GM23338 (cell line): ENCODE measurements at regions not wholly inside any gene's neighbourhood (a gene's known extent, or its start where the extent isn't known, plus 50 kb on each side); places are given as distances from the start of the nearest gene placed in this dataset.

Experiments
- ATAC-seq: fragments of 200-7000 bp; cut with Tn5 transposase; 3 replicates; pipeline ENCODE4 v1.9.1; 2020
- DNase-seq: peaks from one replicate; pipeline ENCODE4 v3.0.0-alpha.2; 2015; ENCODE audit warnings: low spot score
- H2AFZ ChIP-seq: fragments of 200-600 bp; sonication (generic); 2 replicates; pipeline ENCODE4 v1.8.0; 2016; ENCODE audit warnings: antibody characterized with exemption, mild to moderate bottlenecking, moderate library complexity
- H3F3A ChIP-seq: fragments of 200-600 bp; sonication (generic); replicated peaks from 2 replicates; pipeline ENCODE4 v1.8.0; 2017; ENCODE audit warnings: antibody characterized with exemption, mixed run types, low read depth
- H3K27ac ChIP-seq: fragments of 200-600 bp; sonication (generic); 2 replicates; pipeline ENCODE4 v1.6.1; 2016; ENCODE audit warnings: low read depth
- H3K27me3 ChIP-seq: fragments of 200-600 bp; sonication (generic); 2 replicates; pipeline ENCODE4 v1.8.0; 2016; ENCODE audit warnings: mild to moderate bottlenecking, mixed run types, moderate library complexity; ENCODE audit not compliant: insufficient read depth
- H3K36me3 ChIP-seq: fragments of 200-600 bp; sonication (generic); 2 replicates; pipeline ENCODE4 v1.8.0; 2016; ENCODE audit warnings: mild to moderate bottlenecking; ENCODE audit not compliant: insufficient read depth
- H3K4me1 ChIP-seq: fragments of 200-600 bp; sonication (generic); 2 replicates; pipeline ENCODE4 v1.8.0; 2016; ENCODE audit warnings: mild to moderate bottlenecking, moderate library complexity; ENCODE audit not compliant: insufficient read depth
- H3K4me2 ChIP-seq: fragments of 200-600 bp; sonication (generic); 2 replicates; pipeline ENCODE4 v1.7.1; 2017; ENCODE audit warnings: mixed run types
- H3K4me3 ChIP-seq: fragments of 200-600 bp; sonication (generic); 2 replicates; pipeline ENCODE4 v1.6.1; 2016; ENCODE audit warnings: mixed run types
- H3K79me2 ChIP-seq: fragments of 200-600 bp; sonication (generic); replicated peaks from 2 replicates; pipeline ENCODE4 v1.8.0; 2017; ENCODE audit warnings: mild to moderate bottlenecking; ENCODE audit not compliant: insufficient read depth
- H3K9me2 ChIP-seq: fragments of 200-600 bp; sonication (generic); 2 replicates; pipeline ENCODE4 v1.8.0; 2017; ENCODE audit not compliant: insufficient read depth
- H4K20me1 ChIP-seq: fragments of 200-600 bp; sonication (generic); replicated peaks from 2 replicates; pipeline ENCODE4 v1.8.0; 2017; ENCODE audit warnings: mild to moderate bottlenecking; ENCODE audit not compliant: insufficient read depth
- H3K27ac Mint-ChIP-seq: 2 replicates; pipeline ENCODE4 v1.8.0; 2020; ENCODE audit warnings: inconsistent platforms, mild to moderate bottlenecking, moderate library complexity, mixed read lengths
- H3K27me3 Mint-ChIP-seq: 3 replicates; pipeline ENCODE4 v1.8.0; 2022; ENCODE audit warnings: low read depth, mild to moderate bottlenecking, moderate library complexity, mixed read lengths, inconsistent platforms; ENCODE audit not compliant: insufficient read depth, poor library complexity
- H3K36me3 Mint-ChIP-seq: 3 replicates; pipeline ENCODE4 v1.8.0; 2021; ENCODE audit warnings: low read depth, mild to moderate bottlenecking, inconsistent platforms, moderate library complexity, mixed read lengths
- H3K4me1 Mint-ChIP-seq: 3 replicates; pipeline ENCODE4 v1.8.0; 2020; ENCODE audit warnings: mild to moderate bottlenecking, inconsistent platforms, mixed read lengths
- H3K4me3 Mint-ChIP-seq: 3 replicates; pipeline ENCODE4 v1.8.0; 2021; ENCODE audit warnings: moderate library complexity, mild to moderate bottlenecking, inconsistent platforms, mixed read lengths
- H3K9me3 Mint-ChIP-seq: 3 replicates; pipeline ENCODE4 v1.8.0; 2020; ENCODE audit warnings: moderate library complexity, mild to moderate bottlenecking, inconsistent platforms, mixed read lengths
- CREB1 ChIP-seq: fragments of 250-450 bp; sonication (Bioruptor Pico); IDR thresholded peaks from 2 replicates; pipeline ENCODE4 v1.5.0; 2020; ENCODE audit warnings: low read depth, mild to moderate bottlenecking, moderate library complexity
- JUNB ChIP-seq: IDR thresholded peaks from one replicate; pipeline ENCODE4 v1.6.1; 2016; ENCODE audit warnings: antibody characterized with exemption; ENCODE audit not compliant: unreplicated experiment
- NANOG ChIP-seq: IDR thresholded peaks from 2 replicates; pipeline ENCODE4 v1.6.1; 2016; ENCODE audit warnings: antibody characterized with exemption, borderline replicate concordance
- ZNF331 ChIP-seq: fragments of 250-450 bp; sonication (Bioruptor Pico); IDR thresholded peaks from 2 replicates; pipeline ENCODE4 v1.5.0; 2020; ENCODE audit warnings: low read depth, mild to moderate bottlenecking, moderate library complexity
- TF ChIP-seq, protein P1 (sequence below): fragments of 250-450 bp; sonication (Bioruptor Pico); IDR thresholded peaks from 2 replicates; pipeline ENCODE4 v1.5.0; 2020; ENCODE audit warnings: mild to moderate bottlenecking, moderate library complexity
- TF ChIP-seq, protein P2 (sequence below): IDR thresholded peaks from one replicate; pipeline ENCODE4 v1.6.1; 2018; ENCODE audit warnings: antibody characterized with exemption; ENCODE audit not compliant: unreplicated experiment

DNA sequence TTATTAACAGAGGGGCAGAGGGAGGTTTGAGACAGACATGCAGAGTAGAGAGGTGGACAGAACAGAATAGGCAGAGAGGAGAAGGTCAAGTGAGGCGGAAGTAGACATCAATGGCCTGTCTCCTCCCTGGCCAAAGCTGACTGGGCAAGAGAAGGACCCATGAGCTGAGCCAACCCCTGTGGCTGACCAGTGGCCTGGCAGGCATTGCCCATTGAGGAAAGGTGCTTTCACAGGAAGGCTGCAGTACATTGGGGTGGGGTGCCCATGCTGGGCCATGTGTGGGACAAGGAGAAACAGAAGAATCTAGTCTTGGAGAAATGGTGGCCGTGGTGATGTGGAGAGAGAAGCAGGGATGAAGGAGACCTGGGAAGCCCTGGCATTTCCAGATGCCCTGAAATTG lies 76.0 kb downstream of the MYEOV start (continued):
- TF ChIP-seq, protein P1, sequence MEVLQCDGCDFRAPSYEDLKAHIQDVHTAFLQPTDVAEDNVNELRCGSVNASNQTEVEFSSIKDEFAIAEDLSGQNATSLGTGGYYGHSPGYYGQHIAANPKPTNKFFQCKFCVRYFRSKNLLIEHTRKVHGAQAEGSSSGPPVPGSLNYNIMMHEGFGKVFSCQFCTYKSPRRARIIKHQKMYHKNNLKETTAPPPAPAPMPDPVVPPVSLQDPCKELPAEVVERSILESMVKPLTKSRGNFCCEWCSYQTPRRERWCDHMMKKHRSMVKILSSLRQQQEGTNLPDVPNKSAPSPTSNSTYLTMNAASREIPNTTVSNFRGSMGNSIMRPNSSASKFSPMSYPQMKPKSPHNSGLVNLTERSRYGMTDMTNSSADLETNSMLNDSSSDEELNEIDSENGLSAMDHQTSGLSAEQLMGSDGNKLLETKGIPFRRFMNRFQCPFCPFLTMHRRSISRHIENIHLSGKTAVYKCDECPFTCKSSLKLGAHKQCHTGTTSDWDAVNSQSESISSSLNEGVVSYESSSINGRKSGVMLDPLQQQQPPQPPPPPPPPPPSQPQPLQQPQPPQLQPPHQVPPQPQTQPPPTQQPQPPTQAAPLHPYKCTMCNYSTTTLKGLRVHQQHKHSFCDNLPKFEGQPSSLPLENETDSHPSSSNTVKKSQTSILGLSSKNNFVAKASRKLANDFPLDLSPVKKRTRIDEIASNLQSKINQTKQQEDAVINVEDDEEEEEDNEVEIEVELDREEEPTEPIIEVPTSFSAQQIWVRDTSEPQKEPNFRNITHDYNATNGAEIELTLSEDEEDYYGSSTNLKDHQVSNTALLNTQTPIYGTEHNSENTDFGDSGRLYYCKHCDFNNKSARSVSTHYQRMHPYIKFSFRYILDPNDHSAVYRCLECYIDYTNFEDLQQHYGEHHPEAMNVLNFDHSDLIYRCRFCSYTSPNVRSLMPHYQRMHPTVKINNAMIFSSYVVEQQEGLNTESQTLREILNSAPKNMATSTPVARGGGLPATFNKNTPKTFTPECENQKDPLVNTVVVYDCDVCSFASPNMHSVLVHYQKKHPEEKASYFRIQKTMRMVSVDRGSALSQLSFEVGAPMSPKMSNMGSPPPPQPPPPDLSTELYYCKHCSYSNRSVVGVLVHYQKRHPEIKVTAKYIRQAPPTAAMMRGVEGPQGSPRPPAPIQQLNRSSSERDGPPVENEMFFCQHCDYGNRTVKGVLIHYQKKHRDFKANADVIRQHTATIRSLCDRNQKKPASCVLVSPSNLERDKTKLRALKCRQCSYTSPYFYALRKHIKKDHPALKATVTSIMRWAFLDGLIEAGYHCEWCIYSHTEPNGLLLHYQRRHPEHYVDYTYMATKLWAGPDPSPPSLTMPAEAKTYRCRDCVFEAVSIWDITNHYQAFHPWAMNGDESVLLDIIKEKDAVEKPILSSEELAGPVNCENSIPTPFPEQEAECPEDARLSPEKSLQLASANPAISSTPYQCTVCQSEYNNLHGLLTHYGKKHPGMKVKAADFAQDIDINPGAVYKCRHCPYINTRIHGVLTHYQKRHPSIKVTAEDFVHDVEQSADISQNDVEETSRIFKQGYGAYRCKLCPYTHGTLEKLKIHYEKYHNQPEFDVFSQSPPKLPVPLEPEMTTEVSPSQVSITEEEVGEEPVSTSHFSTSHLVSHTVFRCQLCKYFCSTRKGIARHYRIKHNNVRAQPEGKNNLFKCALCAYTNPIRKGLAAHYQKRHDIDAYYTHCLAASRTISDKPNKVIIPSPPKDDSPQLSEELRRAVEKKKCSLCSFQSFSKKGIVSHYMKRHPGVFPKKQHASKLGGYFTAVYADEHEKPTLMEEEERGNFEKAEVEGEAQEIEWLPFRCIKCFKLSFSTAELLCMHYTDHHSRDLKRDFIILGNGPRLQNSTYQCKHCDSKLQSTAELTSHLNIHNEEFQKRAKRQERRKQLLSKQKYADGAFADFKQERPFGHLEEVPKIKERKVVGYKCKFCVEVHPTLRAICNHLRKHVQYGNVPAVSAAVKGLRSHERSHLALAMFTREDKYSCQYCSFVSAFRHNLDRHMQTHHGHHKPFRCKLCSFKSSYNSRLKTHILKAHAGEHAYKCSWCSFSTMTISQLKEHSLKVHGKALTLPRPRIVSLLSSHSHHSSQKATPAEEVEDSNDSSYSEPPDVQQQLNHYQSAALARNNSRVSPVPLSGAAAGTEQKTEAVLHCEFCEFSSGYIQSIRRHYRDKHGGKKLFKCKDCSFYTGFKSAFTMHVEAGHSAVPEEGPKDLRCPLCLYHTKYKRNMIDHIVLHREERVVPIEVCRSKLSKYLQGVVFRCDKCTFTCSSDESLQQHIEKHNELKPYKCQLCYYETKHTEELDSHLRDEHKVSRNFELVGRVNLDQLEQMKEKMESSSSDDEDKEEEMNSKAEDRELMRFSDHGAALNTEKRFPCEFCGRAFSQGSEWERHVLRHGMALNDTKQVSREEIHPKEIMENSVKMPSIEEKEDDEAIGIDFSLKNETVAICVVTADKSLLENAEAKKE (CRISPR knock-in tag) = no peak
- no peak for TF ChIP-seq JUNB

DNA sequence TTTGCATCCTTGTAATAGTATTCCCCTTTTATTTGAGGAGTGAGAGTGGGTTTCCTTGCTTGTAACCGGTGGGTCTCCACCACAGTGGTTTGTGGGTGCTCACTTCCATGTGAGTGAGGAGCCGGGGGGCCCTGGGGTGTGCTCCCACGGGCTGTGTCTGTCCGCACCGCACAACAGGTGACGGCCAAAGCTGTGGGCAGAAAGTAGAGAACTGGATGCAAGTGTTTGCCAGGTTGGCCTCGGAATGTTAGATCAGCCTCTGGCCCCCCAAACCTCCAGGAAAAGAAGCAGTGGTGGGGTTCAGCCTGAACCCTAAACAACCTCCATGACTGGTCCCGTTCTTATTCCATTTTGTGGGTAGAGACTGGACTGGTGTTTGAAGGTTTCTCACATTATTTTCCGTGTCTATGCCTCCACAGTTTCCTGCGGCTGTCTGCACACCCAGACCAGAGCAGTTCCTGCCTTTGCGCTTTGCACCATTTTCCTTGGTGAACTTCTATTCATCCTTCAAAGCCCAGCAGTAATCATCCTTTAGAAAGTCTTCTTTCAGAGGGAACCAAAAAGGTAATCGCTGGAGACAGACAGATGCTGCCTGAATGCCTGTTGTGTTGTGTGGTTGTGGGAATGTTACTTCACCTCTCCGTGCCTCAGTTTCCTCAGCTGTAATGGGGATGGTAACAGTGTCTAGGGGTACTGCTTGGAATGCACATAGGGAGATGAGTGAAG lies 77.2 kb downstream of the MYEOV start:
- H3K36me3 ChIP-seq = no peaks in the 10 kb centered on the region
- Mint-ChIP-seq H3K9me3 (peaks cover 10% of the 10 kb centered on the region; the same call in 2 of the 3 replicates), H3K4me1 (no peaks in the 10 kb centered on the region), H3K36me3 (peaks cover 6% of the 10 kb centered on the region; the same call in 2 of the 3 replicates), H3K4me3 (no peak overlapping the region), H3K27me3 (peaks cover 5% of the 10 kb centered on the region), H3K27ac (no peak overlapping the region)
- H3K79me2 ChIP-seq = no peaks in the 10 kb centered on the region
- H3K4me1 ChIP-seq = no peaks in the 10 kb centered on the region
- no peaks in the 10 kb centered on the region for H4K20me1 ChIP-seq
- no peaks in the 10 kb centered on the region for H3F3A ChIP-seq
- H3K27ac ChIP-seq = no peak overlapping the region
- H3K27me3 ChIP-seq = no peaks in the 10 kb centered on the region
- H3K4me3 ChIP-seq = no peak overlapping the region
- H3K4me2 ChIP-seq = no peak overlapping the region
- H2AFZ ChIP-seq = no peak overlapping the region
- DNase-seq (no peak), ATAC-seq (no peak)
- H3K9me2 ChIP-seq = no peaks in the 10 kb centered on the region
- TF ChIP-seq JUNB (no peak), CREB1 (CRISPR knock-in tag) (no peak), ZNF331 (CRISPR knock-in tag) (no peak), NANOG (no peak)
- TF ChIP-seq, protein P2, sequence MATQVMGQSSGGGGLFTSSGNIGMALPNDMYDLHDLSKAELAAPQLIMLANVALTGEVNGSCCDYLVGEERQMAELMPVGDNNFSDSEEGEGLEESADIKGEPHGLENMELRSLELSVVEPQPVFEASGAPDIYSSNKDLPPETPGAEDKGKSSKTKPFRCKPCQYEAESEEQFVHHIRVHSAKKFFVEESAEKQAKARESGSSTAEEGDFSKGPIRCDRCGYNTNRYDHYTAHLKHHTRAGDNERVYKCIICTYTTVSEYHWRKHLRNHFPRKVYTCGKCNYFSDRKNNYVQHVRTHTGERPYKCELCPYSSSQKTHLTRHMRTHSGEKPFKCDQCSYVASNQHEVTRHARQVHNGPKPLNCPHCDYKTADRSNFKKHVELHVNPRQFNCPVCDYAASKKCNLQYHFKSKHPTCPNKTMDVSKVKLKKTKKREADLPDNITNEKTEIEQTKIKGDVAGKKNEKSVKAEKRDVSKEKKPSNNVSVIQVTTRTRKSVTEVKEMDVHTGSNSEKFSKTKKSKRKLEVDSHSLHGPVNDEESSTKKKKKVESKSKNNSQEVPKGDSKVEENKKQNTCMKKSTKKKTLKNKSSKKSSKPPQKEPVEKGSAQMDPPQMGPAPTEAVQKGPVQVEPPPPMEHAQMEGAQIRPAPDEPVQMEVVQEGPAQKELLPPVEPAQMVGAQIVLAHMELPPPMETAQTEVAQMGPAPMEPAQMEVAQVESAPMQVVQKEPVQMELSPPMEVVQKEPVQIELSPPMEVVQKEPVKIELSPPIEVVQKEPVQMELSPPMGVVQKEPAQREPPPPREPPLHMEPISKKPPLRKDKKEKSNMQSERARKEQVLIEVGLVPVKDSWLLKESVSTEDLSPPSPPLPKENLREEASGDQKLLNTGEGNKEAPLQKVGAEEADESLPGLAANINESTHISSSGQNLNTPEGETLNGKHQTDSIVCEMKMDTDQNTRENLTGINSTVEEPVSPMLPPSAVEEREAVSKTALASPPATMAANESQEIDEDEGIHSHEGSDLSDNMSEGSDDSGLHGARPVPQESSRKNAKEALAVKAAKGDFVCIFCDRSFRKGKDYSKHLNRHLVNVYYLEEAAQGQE = no peak
